SW 1271 (cell line): ENCODE measurements at regions not wholly inside any gene's neighbourhood (a gene's known extent, or its start where the extent isn't known, plus 50 kb on each side); places are given as distances from the start of the nearest gene placed in this dataset.

ENCODE experiments used
- DNase-seq, 2 experiments: peaks; one replicate each; lab custom pipeline; 2025; lab: John Stamatoyannopoulos, UW

DNA sequence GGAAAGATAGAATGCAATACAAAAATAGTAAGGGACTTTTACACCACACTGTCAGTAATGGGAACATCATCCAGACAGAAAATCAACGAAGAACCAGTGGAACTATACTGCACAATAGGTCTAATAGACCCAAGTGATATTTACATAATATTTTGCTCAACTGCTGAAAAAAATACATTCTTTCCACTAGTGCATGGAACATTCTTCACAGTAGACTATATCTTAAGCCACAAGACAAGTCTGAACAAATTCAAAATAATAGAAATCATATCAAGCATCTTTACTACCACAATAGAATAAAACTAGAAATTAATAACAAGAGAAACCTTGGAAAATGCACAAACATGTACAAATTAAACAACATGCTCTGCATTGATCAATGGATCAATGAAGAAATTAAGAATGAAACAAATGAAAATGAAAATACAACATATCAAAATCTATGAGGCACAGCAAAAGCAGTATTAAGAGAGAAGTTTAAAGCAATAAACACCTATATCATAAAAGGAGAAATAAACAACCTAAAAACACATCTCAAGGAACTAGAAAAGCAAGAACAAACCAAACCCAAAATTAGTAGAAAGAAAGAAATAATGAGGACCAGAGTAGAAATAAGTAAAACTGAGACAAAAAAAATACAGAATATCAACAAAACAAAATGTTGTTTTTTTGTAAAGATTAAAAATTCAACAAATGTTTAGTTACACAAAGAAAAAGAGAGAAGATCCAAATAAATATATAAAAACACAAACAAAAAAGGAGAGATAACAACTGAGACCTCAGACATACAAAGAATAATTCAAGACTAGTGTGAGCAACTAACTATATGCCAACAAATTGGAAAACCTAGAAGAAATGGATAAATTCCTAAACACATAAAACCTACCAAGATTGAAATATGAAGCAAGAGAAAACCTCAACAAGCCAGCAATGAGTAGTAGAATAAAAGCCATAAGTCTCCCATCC, 51.5 kb upstream of the ANTXR2 start:
- no peak for DNase-seq
